KBM-7 (cell line): ENCODE measurements at regions not wholly inside any gene's neighbourhood (a gene's known extent, or its start where the extent isn't known, plus 50 kb on each side); places are given as distances from the start of the nearest gene placed in this dataset.

Experiments
- DNase-seq: peaks from one replicate; pipeline ENCODE4 v3.0.0-alpha.2; 2015
- in situ Hi-C: fragments of 300-500 bp; cut with MboI; formaldehyde crosslinking; loops from 2 replicates; pipeline ENCODE4 v1.14.3; 2020; ENCODE audit warnings: low sequenced_read_pairs, low pct_unique_long_range_greater_than_20kb, mixed read lengths

- in situ Hi-C loops: no loop called here
- DNase-seq: no peak
Measured at GRCh38 chr10:131475043-131475442, 163.5 kb upstream of the TCERG1L start.

GRCh38 chr10:131475803-131476202, 164.3 kb upstream of the TCERG1L start:
- DNase-seq: no peak
- in situ Hi-C loops: no loop called here

- DNase-seq: peak; percentile 3
- in situ Hi-C loops: no loop called here
Measured at GRCh38 chr10:131477457-131478121, 166.1 kb upstream of the TCERG1L start.

- no peak for DNase-seq
- in situ Hi-C loops: no loop called here
Measured at GRCh38 chr10:131478377-131478989, 167.0 kb upstream of the TCERG1L start.

GRCh38 chr10:131480066-131480465, 168.5 kb upstream of the TCERG1L start:
- in situ Hi-C loops: no loop called here
- no peak for DNase-seq

GRCh38 chr10:131480861-131481260, 169.3 kb upstream of the TCERG1L start:
- in situ Hi-C loops: no loop called here
- no peak for DNase-seq

GRCh38 chr10:131485732-131486131, 174.2 kb upstream of the TCERG1L start:
- in situ Hi-C loops: no loop called here

GRCh38 chr10:131487822-131488221, 176.3 kb upstream of the TCERG1L start:
- in situ Hi-C loops: no loop called here
- no peak for DNase-seq

More at GRCh38 chr10:131485732-131486131, 174.2 kb upstream of the TCERG1L start:
- DNase-seq: no peak

- no peak for DNase-seq
- in situ Hi-C loops: no loop called here
Measured at GRCh38 chr10:131490991-131491594, 179.6 kb upstream of the TCERG1L start.

- no peak for DNase-seq
- in situ Hi-C loops: no loop called here
Measured at GRCh38 chr10:131492211-131492857, 180.8 kb upstream of the TCERG1L start.

- DNase-seq: no peak
- in situ Hi-C loops: no loop called here
Measured at GRCh38 chr10:131493432-131493831, 181.9 kb upstream of the TCERG1L start.

GRCh38 chr10:131494451-131494850, 182.9 kb upstream of the TCERG1L start:
- in situ Hi-C loops: no loop called here
- no peak for DNase-seq

- in situ Hi-C loops: no loop called here
Measured at GRCh38 chr10:131495224-131495623, 183.7 kb upstream of the TCERG1L start.

GRCh38 chr10:131495892-131496291, 184.4 kb upstream of the TCERG1L start:
- in situ Hi-C loops: no loop called here
- DNase-seq: no peak

More at GRCh38 chr10:131495224-131495623, 183.7 kb upstream of the TCERG1L start:
- no peak for DNase-seq

- no peak for DNase-seq
- in situ Hi-C loops: no loop called here
Measured at GRCh38 chr10:131496351-131497052, 185.0 kb upstream of the TCERG1L start.

- DNase-seq: no peak
- in situ Hi-C loops: no loop called here
Measured at GRCh38 chr10:131499566-131499965, 188.0 kb upstream of the TCERG1L start.

GRCh38 chr10:131500181-131500580, 188.7 kb upstream of the TCERG1L start:
- no peak for DNase-seq
- in situ Hi-C loops: no loop called here

- no peak for DNase-seq
- in situ Hi-C loops: no loop called here
Measured at GRCh38 chr10:131500892-131501291, 189.4 kb upstream of the TCERG1L start.

- DNase-seq: no peak
- in situ Hi-C loops: no loop called here
Measured at GRCh38 chr10:131503992-131504391, 192.5 kb upstream of the TCERG1L start.
